ENCODE measurements at regions not wholly inside any gene's neighbourhood (a gene's known extent, or its start where the extent isn't known, plus 50 kb on each side); places are given as distances from the start of the nearest gene placed in this dataset.

- H2AK9ac ChIP-seq (replicated peaks; ENCODE audit: low read depth, low read length, poor library complexity), result no peak overlapping the region
- DNase-seq, result no peak
- H3K4ac ChIP-seq (ENCODE audit: low read depth, low read length), result no peak overlapping the region
- H2BK120ac ChIP-seq (ENCODE audit: low read depth, low read length), result no peak overlapping the region
- H2BK15ac ChIP-seq (ENCODE audit: low read depth, low read length), result no peak overlapping the region
- no peak overlapping the region for H4K91ac ChIP-seq (ENCODE audit: insufficient read depth, low read depth, low read length)
- no peaks in the 10 kb centered on the region for H3K36me3 ChIP-seq (ENCODE audit: control insufficient read depth, insufficient read depth, low read length)
- H3K9me1 ChIP-seq (ENCODE audit: insufficient read depth, low read length), result no peaks in the 10 kb centered on the region
- POLR2A ChIA-PET (ENCODE audit: unreplicated experiment), result no interaction called here
- H3K4me1 ChIP-seq (ENCODE audit: control insufficient read depth, insufficient read depth, low read length), result no peaks in the 10 kb centered on the region
- H3K14ac ChIP-seq (replicated peaks; ENCODE audit: low read depth, low read length), result no peak overlapping the region
- no peak overlapping the region for H2BK20ac ChIP-seq (ENCODE audit: low read depth, low read length)
- no peaks in the 10 kb centered on the region; the same call in 1 of the 2 replicates for H3K27me3 ChIP-seq (ENCODE audit: control insufficient read depth, insufficient read depth, low read length)
- H2AK5ac ChIP-seq (ENCODE audit: low read depth, low read length), result no peak overlapping the region
- H3K18ac ChIP-seq (ENCODE audit: low read depth, low read length), result no peak overlapping the region; the same call in 1 of the 2 replicates
- CTCF ChIA-PET, result no interaction called here
- no peak overlapping the region for H3K4me2 ChIP-seq (ENCODE audit: low read depth, low read length)
- no peak overlapping the region for H3K4me3 ChIP-seq (ENCODE audit: insufficient read depth, low read depth, low read length)
- no peaks in the 10 kb centered on the region for H3K9me3 ChIP-seq (ENCODE audit: control insufficient read depth, insufficient read depth, low read length)
- no peak overlapping the region for H2AFZ ChIP-seq (replicated peaks; ENCODE audit: low read length, poor library complexity)
- no peaks in the 10 kb centered on the region for H4K20me1 ChIP-seq (ENCODE audit: insufficient read depth, low read length)
- TF ChIP-seq ELK1 (IDR thresholded peaks at IDR 0.05; ENCODE audit: borderline replicate concordance, low read depth, low read length) (no peak), RFX5 (IDR thresholded peaks at IDR 0.05; ENCODE audit: low read depth, low read length) (no peak), USF2 (IDR thresholded peaks at IDR 0.05; ENCODE audit: low read depth, low read length) (no peak), BHLHE40 (IDR thresholded peaks at IDR 0.05; ENCODE audit: low read depth, low read length) (no peak), FOS (IDR thresholded peaks at IDR 0.05; ENCODE audit: low read depth, low read length) (no peak), SMC3 (IDR thresholded peaks at IDR 0.05; ENCODE audit: low read depth, low read length) (no peak), CHD1 (IDR thresholded peaks at IDR 0.05; ENCODE audit: low read depth, low read length) (no peak), MAZ (IDR thresholded peaks at IDR 0.05; ENCODE audit: borderline replicate concordance, low read depth, low read length) (no peak), CTCF (conservative IDR thresholded peaks at IDR 0.05; ENCODE audit: low read depth, low read length) (no peak), MAFK (IDR thresholded peaks at IDR 0.05; ENCODE audit: low read depth, low read length) (no peak), MXI1 (IDR thresholded peaks at IDR 0.05; ENCODE audit: borderline replicate concordance, low read depth, low read length) (no peak), CEBPB (IDR thresholded peaks at IDR 0.05; ENCODE audit: low read depth, low read length) (no peak)
- H3K56ac ChIP-seq (ENCODE audit: extremely low read depth, insufficient read depth, low read length), result no peak overlapping the region
- dilution Hi-C loops (cut with HindIII; ENCODE audit: low sequenced_read_pairs, unreplicated experiment) (no loop called here), in situ Hi-C loops (cut with MboI; ENCODE audit: low sequenced_read_pairs) (loop anchor here (10.0 to 25.0 kb wide), 3 partner anchors 146 to 1124 kb away; partner anchors contain the start of genes PDS5B and STARD13), intact Hi-C loops (cut with micrococcal nuclease) (loop anchor here (1.0 kb wide), 1 partner anchor 13 kb away; no protein-coding TSS in a partner anchor)
- no peak for ATAC-seq (ENCODE audit: low read depth)
- no TSS peak for BruUV-seq (replicated peaks)
- no peak overlapping the region for H3K23ac ChIP-seq (ENCODE audit: low read depth, low read length)
- WGBS, 2 experiments (ENCODE audit: extremely low coverage in 2 of 2, insufficient read length in 1 of 2), result no CpG with 5 or more reads among the region's 1 CpG
- no peaks in the 10 kb centered on the region for H3K79me1 ChIP-seq (ENCODE audit: low read depth in 1 of 2, low read length in 2 of 2)
- H3K9ac ChIP-seq (ENCODE audit: low read depth, low read length), result no peak overlapping the region
- H4K8ac ChIP-seq (ENCODE audit: low read depth in 2 of 2, low read length in 2 of 2), result no peak overlapping the region
- H2BK5ac ChIP-seq (ENCODE audit: low read depth, low read length, poor library complexity, severe bottlenecking), result no peak overlapping the region
- H3K27ac ChIP-seq (ENCODE audit: insufficient read depth, low read length), result no peak overlapping the region
- peak overlapping the region; percentile 31; the same call in 1 of the 2 replicates for H4K5ac ChIP-seq (ENCODE audit: low read depth, low read length)
Measured at GRCh38 chr13:33710924-33711323, 107.0 kb upstream of the RFC3 start.

Measured in IMR-90 (cell line).